ENCODE measurements at regions not wholly inside any gene's neighbourhood (a gene's known extent, or its start where the extent isn't known, plus 50 kb on each side); places are given as distances from the start of the nearest gene placed in this dataset.

GRCh38 chr1:239696317-239696716 is 309.9 kb downstream of the CHRM3 start:
- DNase-seq = no peak

GRCh38 chr1:239700667-239701066 is 314.3 kb downstream of the CHRM3 start:
- DNase-seq = no peak

- DNase-seq = no peak
These were observed 316.7 kb downstream of the CHRM3 start for GRCh38 chr1:239703075-239703474.

GRCh38 chr1:239706245-239706892 is 320.0 kb downstream of the CHRM3 start:
- no peak for DNase-seq

- DNase-seq = no peak
These were observed 321.2 kb downstream of the CHRM3 start for GRCh38 chr1:239707615-239708014.

- no peak for DNase-seq
These were observed 322.3 kb downstream of the CHRM3 start for GRCh38 chr1:239708622-239709021.

GRCh38 chr1:239711768-239712167 is 325.4 kb downstream of the CHRM3 start:
- DNase-seq = no peak

- DNase-seq = no peak
These were observed 330.9 kb downstream of the CHRM3 start for GRCh38 chr1:239717097-239717917.

GRCh38 chr1:239717918-239718184 is 331.5 kb downstream of the CHRM3 start:
- DNase-seq = no peak

- no peak for DNase-seq
These were observed 332.2 kb downstream of the CHRM3 start for GRCh38 chr1:239718571-239718970.

GRCh38 chr1:239718997-239719628 is 332.7 kb downstream of the CHRM3 start:
- DNase-seq = no peak

GRCh38 chr1:239719642-239720258 is 333.4 kb downstream of the CHRM3 start:
- no peak for DNase-seq

- DNase-seq = no peak
These were observed 335.7 kb downstream of the CHRM3 start for GRCh38 chr1:239722035-239722434.

- DNase-seq = peak; percentile 58
These were observed 337.5 kb downstream of the CHRM3 start for GRCh38 chr1:239723776-239724367.

- no peak for DNase-seq
These were observed 339.0 kb downstream of the CHRM3 start for GRCh38 chr1:239725371-239725770.

GRCh38 chr1:239725933-239726332 is 339.6 kb downstream of the CHRM3 start:
- no peak for DNase-seq

- no peak for DNase-seq
These were observed 344.0 kb downstream of the CHRM3 start for GRCh38 chr1:239730378-239730777.

GRCh38 chr1:239731082-239731748 is 344.8 kb downstream of the CHRM3 start:
- no peak for DNase-seq

- DNase-seq = no peak
These were observed 346.4 kb downstream of the CHRM3 start for GRCh38 chr1:239732770-239733169.

GRCh38 chr1:239733995-239734394 is 347.6 kb downstream of the CHRM3 start:
- DNase-seq = no peak

- no peak for DNase-seq
These were observed 348.7 kb downstream of the CHRM3 start for GRCh38 chr1:239735111-239735510.

GRCh38 chr1:239736479-239736878 is 350.1 kb downstream of the CHRM3 start:
- DNase-seq = no peak

GRCh38 chr1:239739375-239739774 is 352.3 kb upstream of the FMN2 start:
- DNase-seq = no peak

Data from right hindlimb (tissue), 1 donor.